GM21381 (cell line): ENCODE measurements at regions not wholly inside any gene's neighbourhood (a gene's known extent, or its start where the extent isn't known, plus 50 kb on each side); places are given as distances from the start of the nearest gene placed in this dataset.
"Not testable (repeated sequence)": the region's sequence is repeated elsewhere in the genome, so short reads cannot be mapped to it uniquely, and the experiment has no call there.

Source experiments
- ATAC-seq: cut with Tn5 transposase; IDR thresholded peaks from one replicate; pipeline ENCODE4 v1.9.1; 2021; ENCODE audit warnings: mild to moderate bottlenecking, moderate library complexity; ENCODE audit not compliant: unreplicated experiment

- ATAC-seq: no peak
Observed at GRCh38 chr10:81200801-81201200, 663.1 kb downstream of the SH2D4B start.

GRCh38 chr10:81207359-81207758 lies 667.6 kb upstream of the NRG3 start:
- ATAC-seq: not testable (repeated sequence)

- no peak for ATAC-seq
Observed at GRCh38 chr10:81213370-81213769, 661.6 kb upstream of the NRG3 start.

- no peak for ATAC-seq
Observed at GRCh38 chr10:81215498-81215897, 659.5 kb upstream of the NRG3 start.

GRCh38 chr10:81216949-81217348 lies 658.0 kb upstream of the NRG3 start:
- ATAC-seq: no peak

- no peak for ATAC-seq
Observed at GRCh38 chr10:81218307-81218706, 656.7 kb upstream of the NRG3 start.

- no peak for ATAC-seq
Observed at GRCh38 chr10:81219758-81220157, 655.2 kb upstream of the NRG3 start.

- no peak for ATAC-seq
Observed at GRCh38 chr10:81248886-81249285, 626.1 kb upstream of the NRG3 start.

GRCh38 chr10:81251457-81252115 lies 623.4 kb upstream of the NRG3 start:
- ATAC-seq: no peak

GRCh38 chr10:81264991-81265390 lies 610.0 kb upstream of the NRG3 start:
- not testable (repeated sequence) for ATAC-seq

- no peak for ATAC-seq
Observed at GRCh38 chr10:81270051-81270450, 604.9 kb upstream of the NRG3 start.

- no peak for ATAC-seq
Observed at GRCh38 chr10:81280497-81281479, 594.2 kb upstream of the NRG3 start.

GRCh38 chr10:81288544-81288943 lies 586.5 kb upstream of the NRG3 start:
- ATAC-seq: no peak

- ATAC-seq: no peak
Observed at GRCh38 chr10:81297292-81297691, 577.7 kb upstream of the NRG3 start.

- ATAC-seq: no peak
Observed at GRCh38 chr10:81303656-81304055, 571.3 kb upstream of the NRG3 start.

GRCh38 chr10:81306971-81307782 lies 567.8 kb upstream of the NRG3 start:
- no peak for ATAC-seq

- no peak for ATAC-seq
Observed at GRCh38 chr10:81309041-81309552, 565.9 kb upstream of the NRG3 start.

- no peak for ATAC-seq
Observed at GRCh38 chr10:81314471-81314870, 560.5 kb upstream of the NRG3 start.

GRCh38 chr10:81315026-81315425 lies 560.0 kb upstream of the NRG3 start:
- no peak for ATAC-seq

- no peak for ATAC-seq
Observed at GRCh38 chr10:81348003-81348402, 527.0 kb upstream of the NRG3 start.

GRCh38 chr10:81367132-81367531 lies 507.9 kb upstream of the NRG3 start:
- no peak for ATAC-seq
